ENCODE measurements at regions not wholly inside any gene's neighbourhood (a gene's known extent, or its start where the extent isn't known, plus 50 kb on each side); places are given as distances from the start of the nearest gene placed in this dataset.
"Not testable (repeated sequence)": the region's sequence is repeated elsewhere in the genome, so short reads cannot be mapped to it uniquely, and the experiment has no call there.

DNA sequence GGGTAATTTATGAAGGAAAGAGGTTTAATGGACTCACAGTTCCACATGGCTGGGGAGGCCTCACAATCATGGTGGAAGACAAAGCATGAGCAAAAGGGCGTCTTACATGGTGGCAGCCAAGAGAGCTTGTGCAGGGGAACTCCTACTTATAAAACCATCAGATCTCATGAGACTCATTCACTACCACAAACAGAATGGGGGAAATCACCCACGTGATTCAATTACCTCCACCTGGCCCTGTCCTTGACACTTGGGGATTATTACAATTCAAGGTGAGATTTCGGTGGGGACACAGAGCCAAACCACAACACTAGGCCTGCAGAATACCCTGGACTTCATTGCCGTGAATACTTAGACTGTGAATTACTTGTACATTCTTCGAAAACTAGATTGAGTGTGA lies 431.7 kb upstream of the TENM3 start:
- not testable (repeated sequence) for TF ChIP-seq CTCF, POLR2A (IDR thresholded peaks at IDR 0.05)
